NCI-H69 (cell line): ENCODE measurements at regions not wholly inside any gene's neighbourhood (a gene's known extent, or its start where the extent isn't known, plus 50 kb on each side); places are given as distances from the start of the nearest gene placed in this dataset.
"Not testable (repeated sequence)": the region's sequence is repeated elsewhere in the genome, so short reads cannot be mapped to it uniquely, and the experiment has no call there.

Experiments used
- DNase-seq: peaks from one replicate; lab custom pipeline; 2025; lab: John Stamatoyannopoulos, UW

DNA sequence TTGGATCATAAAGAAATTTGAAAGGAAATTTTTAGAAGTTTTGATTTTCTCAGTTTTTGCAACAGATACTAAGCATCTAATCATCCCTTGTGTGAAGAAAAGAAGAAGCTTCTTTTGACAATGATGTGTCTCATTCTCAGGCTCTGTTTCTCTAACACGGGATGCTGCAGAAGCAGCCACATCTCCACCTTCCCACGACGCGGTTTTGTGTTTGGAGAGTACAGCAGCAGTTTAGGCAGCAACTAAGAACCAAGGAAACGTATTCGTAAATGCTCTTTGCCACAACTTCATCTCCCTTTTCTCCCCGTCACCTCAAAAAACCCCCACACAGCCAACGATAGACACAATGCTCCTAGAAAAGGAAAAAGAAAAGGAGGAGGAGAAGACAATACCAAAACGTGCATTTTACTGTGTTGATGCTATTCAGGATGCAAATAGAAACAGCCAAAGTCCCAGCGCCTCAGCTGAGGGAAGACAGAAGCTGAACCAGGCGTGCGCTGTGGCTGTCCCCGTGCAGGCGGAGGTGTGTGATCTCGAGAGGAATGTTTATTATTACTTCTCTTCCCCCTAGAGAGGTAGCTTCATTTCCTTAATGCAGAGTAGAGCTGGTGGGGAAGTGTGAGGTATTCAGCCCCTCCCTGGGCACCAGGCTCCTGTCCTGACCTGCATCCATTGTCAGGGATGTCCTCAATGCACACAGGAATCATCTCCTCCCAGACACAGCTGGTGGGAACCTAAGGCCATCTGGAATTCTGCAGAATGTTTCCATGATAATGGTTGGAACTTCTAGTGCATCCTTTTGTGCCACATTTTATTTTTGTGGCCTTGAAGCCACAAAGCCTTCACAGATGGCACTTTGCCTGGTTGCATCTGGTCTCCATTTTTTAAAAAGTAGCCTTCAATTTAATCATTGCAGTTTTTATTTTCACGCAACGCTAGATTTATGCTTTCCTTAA lies 174.6 kb upstream of the KLF6 start:
- no peak for DNase-seq

DNA sequence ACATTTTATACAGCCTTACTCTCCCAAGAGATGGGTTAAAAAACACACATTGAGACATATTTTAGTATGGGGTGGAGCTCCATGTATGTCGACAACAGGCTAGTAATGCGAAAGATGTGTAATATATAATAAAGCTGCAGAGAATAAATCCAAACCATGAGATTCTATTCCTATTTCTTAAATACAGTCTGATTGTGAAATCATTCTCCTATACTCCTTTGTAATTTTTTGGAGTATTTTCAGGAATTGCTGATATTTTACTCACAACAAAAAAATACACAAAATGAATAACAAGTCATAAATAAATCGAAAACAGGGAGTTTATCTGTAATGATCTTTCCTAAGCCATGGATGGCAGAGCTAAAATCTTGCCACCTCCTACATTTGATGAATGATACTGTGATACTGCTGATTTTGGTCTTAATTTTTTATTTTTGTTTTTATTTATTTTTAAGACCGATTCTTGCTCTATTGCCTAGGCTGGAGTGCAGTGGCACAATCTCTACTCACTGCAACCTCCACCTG lies 173.5 kb upstream of the KLF6 start:
- no peak for DNase-seq

GRCh38 chr10:3955955-3956617 lies 171.1 kb upstream of the KLF6 start:
- peak; percentile 88 for DNase-seq

DNA sequence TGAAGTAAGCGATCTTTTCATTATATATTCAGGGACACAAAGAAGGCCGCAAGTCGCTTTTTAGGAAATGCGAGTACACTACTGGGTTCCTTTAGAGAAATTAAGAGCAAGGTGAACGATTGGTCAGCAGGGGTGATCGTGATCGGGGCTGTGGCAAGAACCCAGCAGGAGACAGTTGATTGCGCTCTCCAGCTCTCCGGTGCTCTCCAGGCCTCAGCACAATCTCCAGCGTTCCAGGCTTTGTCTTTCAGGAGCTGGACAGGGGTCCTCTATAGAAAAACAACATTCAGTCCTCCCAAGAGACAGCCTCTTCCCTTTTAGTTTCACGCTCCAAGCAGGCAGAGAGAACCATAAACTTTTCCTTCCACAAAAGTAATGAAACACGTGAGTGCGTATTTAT lies 170.5 kb upstream of the KLF6 start:
- peak; percentile 55 for DNase-seq

DNA sequence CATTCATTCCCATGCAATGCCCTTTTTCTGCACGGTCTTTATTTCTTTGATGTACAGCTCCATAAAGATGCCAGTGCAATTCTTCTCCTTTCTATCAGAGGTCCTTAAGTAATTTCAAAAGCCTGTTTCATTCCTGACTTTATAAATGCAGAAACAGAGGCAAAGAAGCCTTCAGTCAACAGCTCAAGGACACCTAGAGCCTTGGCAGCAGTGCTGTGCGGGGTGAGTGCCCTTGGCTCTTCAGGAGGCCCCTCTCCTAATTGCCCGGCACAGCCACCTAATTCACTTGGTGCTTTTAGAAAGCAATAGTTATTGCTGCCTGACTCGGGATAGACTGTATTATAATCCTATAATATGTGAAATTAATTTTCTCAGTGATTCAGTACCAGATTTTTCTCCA lies 169.6 kb upstream of the KLF6 start:
- DNase-seq, result peak; percentile 2

DNA sequence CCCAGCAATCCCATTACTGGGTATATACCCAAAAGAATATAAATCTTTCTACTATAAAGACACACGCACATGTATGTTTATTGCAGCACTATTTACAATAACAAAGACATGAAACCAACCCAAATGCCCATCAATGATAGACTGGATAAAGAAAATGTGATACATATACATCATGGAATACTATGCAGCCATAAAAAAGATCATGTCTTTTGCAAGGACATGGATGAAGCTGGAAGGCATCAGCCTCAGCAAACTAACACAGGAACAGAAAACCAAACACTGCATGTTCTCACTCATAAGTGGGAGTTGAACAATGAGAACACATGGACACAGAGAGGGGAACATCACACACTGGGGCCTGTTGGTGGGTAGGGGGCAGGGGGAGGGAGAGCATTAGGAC lies 169.0 kb upstream of the KLF6 start:
- DNase-seq, result not testable (repeated sequence)

DNA sequence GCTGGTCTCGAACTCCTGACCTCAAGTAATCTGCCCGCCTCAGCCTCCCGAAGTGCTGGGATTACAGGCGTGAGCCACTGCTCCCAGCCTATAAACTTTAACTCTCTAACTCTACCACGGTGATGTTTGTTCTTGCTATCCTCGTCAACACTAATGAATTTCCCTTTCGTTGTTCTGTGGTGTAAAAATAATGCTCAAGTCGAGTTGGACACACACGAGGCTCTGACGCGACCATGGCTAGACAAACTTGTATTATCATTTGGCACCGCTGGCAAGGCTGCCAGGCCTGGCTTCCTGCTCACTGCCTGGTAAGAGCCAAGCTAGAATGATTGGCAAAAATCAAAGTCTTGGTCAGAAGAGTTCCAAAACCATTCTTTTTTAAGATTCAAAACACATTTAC lies 167.0 kb upstream of the KLF6 start:
- no peak for DNase-seq

DNA sequence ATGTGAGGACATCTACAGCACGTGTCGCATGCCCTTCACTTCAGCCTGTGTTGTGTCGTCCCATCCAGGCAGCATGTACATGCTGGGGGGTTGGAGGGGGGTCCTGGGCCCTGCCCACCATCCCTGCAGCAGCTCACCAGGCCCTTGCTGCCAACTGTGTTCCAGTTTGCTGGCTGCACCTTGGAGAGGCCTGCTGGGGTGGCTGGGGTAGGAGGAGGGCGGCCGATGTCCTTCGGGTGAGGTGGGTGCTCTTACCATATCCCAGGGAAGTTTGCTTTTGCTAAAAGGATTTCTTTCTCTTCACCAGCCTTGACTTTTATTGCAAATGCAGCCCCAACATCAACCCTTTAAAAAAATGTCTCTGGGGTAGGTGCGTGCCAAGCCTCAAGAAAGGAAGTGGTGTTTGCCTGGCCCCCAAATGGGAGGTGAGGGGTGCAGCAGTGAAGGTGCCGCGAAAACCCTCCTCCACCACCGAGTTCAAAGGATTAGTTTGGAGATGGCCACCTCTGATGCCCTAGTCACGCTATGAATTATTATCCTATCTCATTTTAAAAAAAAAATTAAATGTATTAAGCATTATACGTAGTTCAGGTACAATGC lies 165.8 kb upstream of the KLF6 start:
- DNase-seq, result no peak

GRCh38 chr10:3949711-3950110 lies 164.7 kb upstream of the KLF6 start:
- no peak for DNase-seq

DNA sequence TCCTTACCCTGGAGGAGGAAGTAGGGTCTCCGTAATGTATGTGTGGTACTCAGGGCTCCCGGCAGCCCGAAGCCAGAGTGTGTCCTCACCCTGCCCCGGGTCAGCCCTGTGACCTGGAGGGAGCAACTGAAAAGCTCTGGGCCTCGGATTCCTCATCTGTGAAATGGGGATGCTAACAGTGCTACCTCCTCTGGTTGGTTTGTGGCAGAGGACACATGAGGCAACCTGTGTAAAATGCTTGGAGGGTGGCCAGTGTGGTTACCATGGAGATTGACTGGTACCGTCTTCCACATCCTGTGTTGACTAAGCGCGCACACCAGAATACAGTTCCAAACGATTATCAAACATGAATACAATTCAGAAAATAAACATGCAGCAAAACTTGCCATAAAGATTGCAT lies 163.8 kb upstream of the KLF6 start:
- peak; percentile 62 for DNase-seq

GRCh38 chr10:3946234-3947229 lies 161.5 kb upstream of the KLF6 start:
- no peak for DNase-seq

- no peak for DNase-seq
Observed at GRCh38 chr10:3945026-3945425, 160.0 kb upstream of the KLF6 start.

GRCh38 chr10:3944591-3944990 lies 159.6 kb upstream of the KLF6 start:
- DNase-seq, result no peak

DNA sequence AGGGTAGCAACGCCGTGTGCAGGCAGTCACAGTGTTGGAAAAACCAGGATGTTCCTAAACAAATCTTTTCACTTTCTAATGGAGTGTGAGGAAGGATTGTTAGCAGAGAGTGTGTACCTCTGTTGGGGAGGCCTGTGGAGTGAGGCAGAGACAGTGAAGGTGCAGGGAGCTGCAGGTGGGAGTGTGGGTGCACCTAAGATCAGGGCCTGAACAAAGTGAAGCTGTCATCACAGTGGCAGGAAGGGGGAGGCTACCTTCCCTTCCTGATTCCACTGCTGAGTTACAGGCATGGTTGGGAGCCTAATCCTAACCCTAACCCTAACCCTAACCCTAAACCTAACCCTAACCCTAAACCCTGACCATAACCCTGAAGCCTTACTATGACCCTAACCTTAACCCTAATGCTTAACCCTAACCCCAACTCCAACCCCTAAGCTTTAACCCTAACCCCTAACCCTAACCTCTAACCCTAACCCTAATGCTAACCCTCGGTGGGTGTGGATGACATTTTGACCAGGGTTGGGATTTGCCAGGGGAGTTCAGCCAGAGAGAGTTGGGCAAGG lies 158.8 kb upstream of the KLF6 start:
- DNase-seq, result no peak

GRCh38 chr10:3942937-3943489 lies 158.0 kb upstream of the KLF6 start:
- no peak for DNase-seq

GRCh38 chr10:3941676-3942075 lies 156.7 kb upstream of the KLF6 start:
- no peak for DNase-seq

GRCh38 chr10:3936422-3937040 lies 151.5 kb upstream of the KLF6 start:
- no peak for DNase-seq

GRCh38 chr10:3935933-3936359 lies 150.9 kb upstream of the KLF6 start:
- DNase-seq, result no peak

GRCh38 chr10:3935141-3935540 lies 150.1 kb upstream of the KLF6 start:
- DNase-seq, result no peak

- no peak for DNase-seq
Observed at GRCh38 chr10:3933733-3934132, 148.7 kb upstream of the KLF6 start.
